Vagina (tissue), 2 donors: ENCODE measurements at regions not wholly inside any gene's neighbourhood (a gene's known extent, or its start where the extent isn't known, plus 50 kb on each side); places are given as distances from the start of the nearest gene placed in this dataset.
"Not testable (repeated sequence)": the region's sequence is repeated elsewhere in the genome, so short reads cannot be mapped to it uniquely, and the experiment has no call there.

Experiments
- POLR2A ChIP-seq, 2 donors: fragments of 450-650 bp; IDR thresholded peaks; one replicate each; pipeline ENCODE4 v1.6.1; 2017; ENCODE audit warnings: antibody characterized with exemption in 2 of 2, mild to moderate bottlenecking in 2 of 2, moderate library complexity in 2 of 2
- TF ChIP-seq, protein P1 (sequence below), 3 experiments: fragments of 450-650 bp in 2 of 3; fragments of 200-600 bp in 1 of 3; sonication (generic) in 1 of 3; IDR thresholded peaks; one replicate each; pipeline ENCODE4 v1.5.1; 2017 to 2019; ENCODE audit warnings: antibody characterized with exemption in 3 of 3, mild to moderate bottlenecking in 2 of 3, moderate library complexity in 2 of 3

- TF ChIP-seq POLR2A (IDR thresholded peaks at IDR 0.05): not testable (repeated sequence)
- TF ChIP-seq, protein P1, sequence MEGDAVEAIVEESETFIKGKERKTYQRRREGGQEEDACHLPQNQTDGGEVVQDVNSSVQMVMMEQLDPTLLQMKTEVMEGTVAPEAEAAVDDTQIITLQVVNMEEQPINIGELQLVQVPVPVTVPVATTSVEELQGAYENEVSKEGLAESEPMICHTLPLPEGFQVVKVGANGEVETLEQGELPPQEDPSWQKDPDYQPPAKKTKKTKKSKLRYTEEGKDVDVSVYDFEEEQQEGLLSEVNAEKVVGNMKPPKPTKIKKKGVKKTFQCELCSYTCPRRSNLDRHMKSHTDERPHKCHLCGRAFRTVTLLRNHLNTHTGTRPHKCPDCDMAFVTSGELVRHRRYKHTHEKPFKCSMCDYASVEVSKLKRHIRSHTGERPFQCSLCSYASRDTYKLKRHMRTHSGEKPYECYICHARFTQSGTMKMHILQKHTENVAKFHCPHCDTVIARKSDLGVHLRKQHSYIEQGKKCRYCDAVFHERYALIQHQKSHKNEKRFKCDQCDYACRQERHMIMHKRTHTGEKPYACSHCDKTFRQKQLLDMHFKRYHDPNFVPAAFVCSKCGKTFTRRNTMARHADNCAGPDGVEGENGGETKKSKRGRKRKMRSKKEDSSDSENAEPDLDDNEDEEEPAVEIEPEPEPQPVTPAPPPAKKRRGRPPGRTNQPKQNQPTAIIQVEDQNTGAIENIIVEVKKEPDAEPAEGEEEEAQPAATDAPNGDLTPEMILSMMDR (IDR thresholded peaks at IDR 0.05): not testable (repeated sequence)
These were observed 79.8 kb downstream of the WSB1 start for GRCh38 chr17:27373695-27374094.
